ENCODE measurements at regions not wholly inside any gene's neighbourhood (a gene's known extent, or its start where the extent isn't known, plus 50 kb on each side); places are given as distances from the start of the nearest gene placed in this dataset.

GRCh38 chr2:21515903-21516302 lies 392.1 kb downstream of the TDRD15 start:
- ATAC-seq (no peak), DNase-seq (ENCODE audit: low read depth, low spot score) (no peak)
- H3K4me1 ChIP-seq (ENCODE audit: control insufficient read depth, insufficient read depth, low read length): no peaks in the 10 kb centered on the region
- H3K27ac ChIP-seq (ENCODE audit: low read length): no peak overlapping the region
- no peaks in the 10 kb centered on the region for H3K36me3 ChIP-seq (ENCODE audit: control insufficient read depth, insufficient read depth, low read length)
- no peaks in the 10 kb centered on the region for H3K9me3 ChIP-seq (ENCODE audit: control insufficient read depth, insufficient read depth, low read depth, low read length)
- ChIA-PET CTCF (no interaction called here), POLR2A (no interaction called here)
- no peak for TF ChIP-seq TCF7L2 (IDR thresholded peaks at IDR 0.05; ENCODE audit: low read depth, low read length)
- TF ChIP-seq CTCF (IDR thresholded peaks at IDR 0.05): no peak
- TF ChIP-seq POLR2AphosphoS5 (IDR thresholded peaks at IDR 0.05; ENCODE audit: low read depth, low read length): no peak
- TF ChIP-seq SIN3A (IDR thresholded peaks at IDR 0.05; ENCODE audit: borderline replicate concordance, insufficient read depth, low read depth, low read length): no peak
- TF ChIP-seq REST (IDR thresholded peaks at IDR 0.05; ENCODE audit: insufficient read depth in 1 of 2, low read depth in 2 of 2, low read length in 1 of 2): no peak
- H3K4me3 ChIP-seq (ENCODE audit: low read depth in 2 of 2, low read length in 2 of 2): no peak overlapping the region
- H3K27me3 ChIP-seq (ENCODE audit: control insufficient read depth, insufficient read depth, low read length): no peaks in the 10 kb centered on the region
- BruUV-seq (replicated peaks): no TSS peak
- in situ Hi-C loops (cut with HindIII; ENCODE audit: low pct_unique_long_range_greater_than_20kb, low sequenced_read_pairs) (no loop called here), intact Hi-C loops (cut with micrococcal nuclease; ENCODE audit: unreplicated experiment) (no loop called here)

DNA sequence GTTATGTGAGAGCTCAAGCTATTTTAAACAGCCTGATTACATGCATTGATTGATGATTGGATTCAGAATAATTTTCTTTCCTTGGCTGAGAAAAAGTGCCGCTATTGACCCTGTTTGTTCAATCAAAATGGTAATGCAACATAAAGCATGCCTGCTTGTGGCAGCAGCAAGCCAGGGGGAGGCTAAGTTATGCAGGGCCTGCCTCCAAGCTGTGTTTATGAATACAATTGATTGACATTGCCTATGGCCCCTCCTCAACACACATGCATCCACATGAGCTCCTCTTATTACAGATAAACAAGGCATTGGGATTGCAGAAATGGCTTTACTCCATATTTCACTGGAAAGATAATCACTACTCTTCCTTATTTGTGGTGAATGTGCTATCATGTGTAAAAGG lies 395.6 kb downstream of the TDRD15 start:
- H3K36me3 ChIP-seq (ENCODE audit: control insufficient read depth, insufficient read depth, low read length): no peaks in the 10 kb centered on the region
- no peak overlapping the region for H3K27ac ChIP-seq (ENCODE audit: low read length)
- POLR2A ChIA-PET: no interaction called here
- DNase-seq (ENCODE audit: low read depth, low spot score) (no peak), ATAC-seq (no peak)
- TF ChIP-seq SIN3A (IDR thresholded peaks at IDR 0.05; ENCODE audit: borderline replicate concordance, insufficient read depth, low read depth, low read length): no peak
- no peak for TF ChIP-seq POLR2AphosphoS5 (IDR thresholded peaks at IDR 0.05; ENCODE audit: low read depth, low read length)
- TF ChIP-seq REST (IDR thresholded peaks at IDR 0.05; ENCODE audit: insufficient read depth in 1 of 2, low read depth in 2 of 2, low read length in 1 of 2): no peak
- no TSS peak for BruUV-seq (replicated peaks)
- no peaks in the 10 kb centered on the region for H3K9me3 ChIP-seq (ENCODE audit: control insufficient read depth, insufficient read depth, low read depth, low read length)
- CTCF ChIA-PET: no interaction called here
- H3K4me3 ChIP-seq (ENCODE audit: low read depth in 2 of 2, low read length in 2 of 2): no peak overlapping the region
- intact Hi-C loops (cut with micrococcal nuclease; ENCODE audit: unreplicated experiment) (no loop called here), in situ Hi-C loops (cut with HindIII; ENCODE audit: low pct_unique_long_range_greater_than_20kb, low sequenced_read_pairs) (no loop called here)
- no peaks in the 10 kb centered on the region for H3K4me1 ChIP-seq (ENCODE audit: control insufficient read depth, insufficient read depth, low read length)
- H3K27me3 ChIP-seq (ENCODE audit: control insufficient read depth, insufficient read depth, low read length): no peaks in the 10 kb centered on the region

Data from Panc1 (cell line).